HG02885 (cell line): ENCODE measurements at regions not wholly inside any gene's neighbourhood (a gene's known extent, or its start where the extent isn't known, plus 50 kb on each side); places are given as distances from the start of the nearest gene placed in this dataset.

Source experiments
- ATAC-seq: cut with Tn5 transposase; IDR thresholded peaks from one replicate; pipeline ENCODE4 v1.9.1; 2021; ENCODE audit warnings: mild to moderate bottlenecking; ENCODE audit not compliant: unreplicated experiment, poor library complexity

GRCh38 chr3:159560214-159560979 lies 428.2 kb upstream of the IL12A start:
- ATAC-seq = no peak

- no peak for ATAC-seq
These were observed 423.3 kb upstream of the IL12A start for GRCh38 chr3:159565313-159565712.

DNA sequence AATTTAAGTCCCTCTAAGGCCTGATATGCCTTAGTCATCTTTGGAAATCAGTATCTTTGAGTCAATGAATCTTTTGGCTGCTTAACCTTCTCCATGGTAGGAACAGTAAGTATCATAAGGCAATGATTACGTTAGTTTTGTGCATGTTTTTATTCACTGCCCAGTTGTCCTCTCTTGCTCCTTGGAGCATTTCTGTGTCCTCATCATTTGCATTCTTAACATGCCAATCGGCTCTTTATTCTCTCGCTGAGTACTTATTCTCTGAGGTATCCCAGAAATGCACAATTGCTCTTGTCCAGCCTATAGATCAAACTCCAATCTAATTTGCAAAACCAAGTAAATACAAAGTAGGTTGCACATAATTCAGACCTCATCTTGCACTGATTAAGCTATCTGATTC lies 405.0 kb upstream of the IL12A start:
- no peak for ATAC-seq

GRCh38 chr3:159584421-159584820 lies 404.2 kb upstream of the IL12A start:
- ATAC-seq = no peak

- no peak for ATAC-seq
These were observed 401.9 kb upstream of the IL12A start for GRCh38 chr3:159586571-159587202.

DNA sequence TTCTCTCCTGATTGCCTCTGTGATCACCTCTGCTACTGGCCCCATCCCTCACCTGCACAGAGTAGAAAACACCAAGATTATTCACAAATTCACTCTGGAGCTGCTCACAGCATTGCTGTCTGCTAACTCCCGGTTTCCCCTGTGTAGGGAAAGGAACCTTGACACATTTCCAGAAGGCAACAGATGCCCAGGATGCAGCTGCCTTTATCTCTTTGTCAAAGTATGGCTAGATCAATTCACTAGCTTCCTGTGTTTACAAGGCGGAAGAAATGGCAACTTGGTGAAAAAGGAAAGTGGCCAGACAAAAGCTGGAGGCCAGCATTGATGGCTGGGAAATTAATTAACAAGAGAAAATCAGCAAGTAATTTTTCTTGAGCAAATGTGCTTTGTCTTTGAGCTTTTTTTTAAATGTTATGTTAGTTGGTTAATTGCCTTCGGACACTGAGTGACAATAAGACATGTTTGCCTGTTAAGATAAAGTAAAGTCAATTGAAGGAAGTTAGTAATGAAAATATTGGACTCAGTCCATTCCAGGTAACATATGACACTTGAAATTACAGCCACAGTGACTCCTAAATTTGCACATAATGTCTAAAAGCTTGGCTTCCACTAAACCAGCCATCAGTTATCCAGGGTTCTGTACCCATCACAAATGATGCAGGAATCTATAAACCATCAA lies 394.6 kb upstream of the IL12A start:
- ATAC-seq = no peak

- no peak for ATAC-seq
These were observed 388.3 kb upstream of the IL12A start for GRCh38 chr3:159600291-159600690.

DNA sequence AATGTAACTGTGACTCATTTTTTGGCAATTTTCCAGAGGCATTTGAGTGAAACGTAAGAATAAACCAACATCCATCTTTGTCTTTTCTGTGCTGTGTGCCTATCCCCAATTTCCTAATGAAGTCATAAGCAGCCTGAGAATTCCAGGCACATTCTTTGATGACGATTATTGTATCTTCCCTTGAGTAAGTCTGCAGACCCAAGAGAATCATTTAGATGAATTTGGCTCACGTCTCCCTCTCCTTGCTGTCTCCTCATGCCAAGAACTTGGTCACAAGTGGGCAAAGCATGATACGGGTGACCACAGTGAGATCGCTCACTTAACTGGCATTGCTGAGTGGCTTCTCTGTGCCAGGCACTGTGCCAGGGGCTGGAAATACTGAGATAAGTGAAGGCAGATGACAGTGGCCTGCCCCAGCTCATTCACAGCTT lies 384.5 kb upstream of the IL12A start:
- no peak for ATAC-seq

DNA sequence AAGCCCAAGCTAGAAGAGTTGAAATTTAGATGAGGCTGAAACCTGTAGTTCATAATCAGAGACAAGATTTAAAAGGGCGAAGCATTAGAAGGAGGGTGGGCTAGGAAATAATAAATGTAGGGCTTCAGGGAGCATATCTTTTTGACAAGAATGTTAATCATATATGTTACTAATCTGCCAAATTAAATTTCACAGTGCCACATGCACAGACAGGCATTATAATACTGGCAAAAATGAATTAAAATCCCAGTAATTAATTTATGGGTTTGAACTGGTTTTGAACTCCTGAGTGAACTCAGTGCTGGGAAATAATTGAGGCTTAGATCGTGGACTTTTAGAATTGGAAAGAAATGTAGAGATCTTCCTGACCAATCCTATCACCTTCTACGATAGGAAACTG lies 383.5 kb upstream of the IL12A start:
- no peak for ATAC-seq

DNA sequence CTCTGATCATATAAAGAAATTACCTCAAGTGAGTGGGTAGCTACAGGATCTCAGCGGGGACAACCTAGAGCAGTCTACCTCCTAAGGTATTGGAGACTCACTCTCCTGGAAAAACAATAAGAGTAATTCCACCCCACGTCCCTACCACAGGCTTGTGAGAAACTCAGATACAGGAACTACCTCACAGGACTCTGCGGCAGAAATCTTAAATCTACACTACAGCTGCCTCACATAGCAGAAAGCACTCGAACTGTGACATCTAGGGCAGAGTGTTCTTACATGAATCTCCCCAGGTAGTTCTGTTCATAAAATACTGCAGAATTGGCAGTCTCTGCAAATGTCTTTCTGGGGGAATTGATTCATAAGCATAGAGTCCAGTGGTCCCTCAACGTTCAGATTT lies 382.9 kb upstream of the IL12A start:
- ATAC-seq = no peak

DNA sequence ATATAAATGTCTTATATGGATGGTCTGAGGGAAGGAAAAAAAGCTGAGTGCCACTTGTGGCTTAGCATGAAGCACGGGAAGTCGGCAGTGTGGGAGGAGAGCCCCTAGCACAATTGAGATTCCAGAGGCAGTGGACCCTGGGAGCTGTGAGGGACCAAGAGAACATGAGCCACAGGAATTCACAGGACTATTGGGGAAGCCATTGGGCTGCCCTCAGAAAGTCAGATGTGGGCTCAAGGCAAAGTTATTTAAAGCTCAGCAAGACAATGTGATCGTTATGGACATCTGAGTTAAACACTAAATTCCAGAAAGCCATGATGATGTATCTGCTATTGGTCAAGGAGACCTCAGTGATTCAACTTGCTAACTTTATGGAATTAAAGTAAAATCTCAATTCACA lies 380.8 kb upstream of the IL12A start:
- ATAC-seq = no peak

- no peak for ATAC-seq
These were observed 380.3 kb upstream of the IL12A start for GRCh38 chr3:159608311-159608710.

GRCh38 chr3:159609625-159610024 lies 379.0 kb upstream of the IL12A start:
- ATAC-seq = no peak

GRCh38 chr3:159616234-159616825 lies 372.3 kb upstream of the IL12A start:
- no peak for ATAC-seq

- no peak for ATAC-seq
These were observed 369.2 kb upstream of the IL12A start for GRCh38 chr3:159619341-159619885.

GRCh38 chr3:159620281-159620680 lies 368.4 kb upstream of the IL12A start:
- no peak for ATAC-seq

DNA sequence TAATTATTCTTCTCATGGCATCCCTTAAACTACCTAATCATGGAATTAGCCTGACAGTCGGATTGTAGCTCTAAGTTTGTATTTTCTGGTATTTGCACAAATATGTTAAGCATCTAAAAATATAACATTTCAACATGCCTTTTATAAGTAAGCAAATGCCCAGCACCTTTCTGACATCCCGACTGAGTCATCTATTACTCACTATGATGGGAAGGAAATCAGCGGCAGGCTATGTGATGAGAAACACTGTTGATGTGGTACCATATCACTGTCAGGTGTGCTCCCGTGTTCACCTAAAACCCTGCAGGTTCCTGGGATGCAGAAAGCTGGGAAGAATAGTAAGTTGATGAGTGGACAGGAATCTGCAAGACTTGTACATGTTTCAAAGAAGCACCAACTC lies 367.8 kb upstream of the IL12A start:
- no peak for ATAC-seq

- ATAC-seq = no peak
These were observed 364.0 kb upstream of the IL12A start for GRCh38 chr3:159624616-159625015.

DNA sequence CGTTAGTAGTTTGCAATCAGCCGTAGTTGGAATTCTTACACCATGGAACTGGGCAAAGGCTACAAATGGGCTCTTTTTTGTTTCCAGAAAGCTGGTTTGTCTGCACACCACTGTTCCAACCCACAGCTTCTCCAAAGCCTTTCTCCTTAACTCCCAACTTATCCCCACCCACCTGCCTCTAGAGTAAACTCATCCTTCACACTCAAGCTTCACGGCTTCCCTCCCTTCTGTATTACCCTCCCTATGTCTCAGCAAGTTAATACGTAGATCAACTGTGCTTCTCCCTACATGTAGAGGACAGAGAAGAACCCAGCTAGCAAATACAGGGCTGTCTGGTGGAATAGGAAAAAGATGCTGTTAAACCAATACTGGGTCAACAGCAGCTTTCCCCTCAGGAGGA lies 363.0 kb upstream of the IL12A start:
- no peak for ATAC-seq

DNA sequence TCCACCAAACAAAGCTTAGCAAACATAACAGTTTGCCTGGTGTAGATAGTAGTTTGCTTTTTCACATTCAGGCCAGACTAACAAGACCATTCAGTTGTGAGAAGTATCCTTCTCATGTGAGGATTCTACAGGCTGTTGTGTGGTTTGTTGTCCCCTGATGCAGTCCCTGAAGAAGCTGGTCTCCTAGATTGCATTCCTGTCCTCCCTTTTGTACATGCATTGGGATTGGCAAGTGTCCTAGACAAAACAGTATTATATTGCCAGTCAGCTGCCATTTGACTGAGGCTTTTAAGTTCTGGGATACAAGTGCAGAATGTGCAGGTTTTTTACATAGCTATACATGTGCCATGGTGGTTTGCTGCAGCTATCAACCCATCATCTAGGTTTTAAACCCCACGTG lies 362.0 kb upstream of the IL12A start:
- no peak for ATAC-seq

DNA sequence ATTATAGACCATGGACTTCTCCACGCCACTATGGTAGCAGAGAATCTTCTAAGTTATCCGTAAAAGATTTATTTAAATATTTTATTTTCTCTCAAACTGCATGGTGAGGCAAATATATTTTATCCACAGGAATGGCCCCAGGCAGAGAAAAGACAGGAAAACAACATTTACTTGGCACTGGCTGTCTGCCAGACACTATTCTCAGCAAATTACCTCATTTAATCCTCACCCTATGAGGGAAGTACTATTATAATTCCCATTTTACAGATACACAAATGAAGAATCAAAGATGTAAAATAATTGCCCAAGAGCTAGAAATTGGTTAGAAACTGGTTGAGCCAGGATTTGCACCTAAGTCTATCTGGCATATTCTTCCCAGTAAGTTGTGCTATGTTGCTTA lies 361.4 kb upstream of the IL12A start:
- ATAC-seq = no peak
